GM12873 (cell line): ENCODE measurements at regions not wholly inside any gene's neighbourhood (a gene's known extent, or its start where the extent isn't known, plus 50 kb on each side); places are given as distances from the start of the nearest gene placed in this dataset.

Experiments
- CTCF ChIP-seq: IDR thresholded peaks from 2 replicates; pipeline ENCODE4 v1.5.1; 2012; ENCODE audit warnings: low read depth, mild to moderate bottlenecking, moderate library complexity, low read length, control low read depth; ENCODE audit not compliant: insufficient read depth; ENCODE audit errors: missing control alignments

DNA sequence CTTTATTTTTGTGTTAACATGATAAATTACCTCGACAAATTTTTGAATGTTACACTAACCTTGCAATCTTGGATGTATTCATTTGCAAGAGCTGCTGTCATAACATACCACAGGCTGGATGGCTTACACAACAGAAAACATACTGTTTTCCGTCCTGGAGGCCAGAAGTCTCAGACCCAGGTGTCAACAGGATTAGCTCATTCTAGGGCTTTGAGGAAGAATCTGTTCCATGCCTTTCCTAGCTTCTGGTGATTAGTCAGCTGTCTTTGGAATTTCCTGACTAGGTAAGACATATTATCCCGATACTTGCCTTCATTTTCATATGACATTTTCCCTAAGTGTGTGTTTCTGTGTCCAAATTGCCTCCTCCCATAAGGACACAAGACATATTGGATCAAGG is 188.6 kb upstream of the CDH19 start:
- TF ChIP-seq CTCF, result no peak

DNA sequence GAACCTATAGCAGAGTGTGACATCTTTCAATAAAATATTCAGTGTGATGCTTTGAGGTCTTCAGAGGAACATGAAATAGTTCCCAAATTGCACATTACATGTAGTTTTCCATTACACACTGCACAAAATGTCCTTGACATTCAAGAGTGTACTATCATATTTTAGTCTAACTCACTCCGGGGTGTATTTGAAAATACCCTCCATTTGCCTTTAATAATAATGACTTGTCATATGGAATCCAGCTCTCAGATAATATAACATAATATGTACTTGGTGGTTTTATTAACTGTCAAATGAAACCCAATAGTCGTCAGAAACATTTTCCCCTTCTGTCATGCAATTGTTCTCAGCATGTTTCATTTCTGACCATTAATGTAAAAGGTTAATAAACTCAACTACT is 176.7 kb upstream of the CDH19 start:
- no peak for TF ChIP-seq CTCF

- TF ChIP-seq CTCF, result no peak
Observed at GRCh38 chr18:66778048-66778447, 174.2 kb upstream of the CDH19 start.

GRCh38 chr18:66769375-66769774 is 165.5 kb upstream of the CDH19 start:
- TF ChIP-seq CTCF, result no peak

GRCh38 chr18:66764230-66764629 is 160.3 kb upstream of the CDH19 start:
- TF ChIP-seq CTCF, result no peak

GRCh38 chr18:66761166-66761565 is 157.3 kb upstream of the CDH19 start:
- no peak for TF ChIP-seq CTCF

DNA sequence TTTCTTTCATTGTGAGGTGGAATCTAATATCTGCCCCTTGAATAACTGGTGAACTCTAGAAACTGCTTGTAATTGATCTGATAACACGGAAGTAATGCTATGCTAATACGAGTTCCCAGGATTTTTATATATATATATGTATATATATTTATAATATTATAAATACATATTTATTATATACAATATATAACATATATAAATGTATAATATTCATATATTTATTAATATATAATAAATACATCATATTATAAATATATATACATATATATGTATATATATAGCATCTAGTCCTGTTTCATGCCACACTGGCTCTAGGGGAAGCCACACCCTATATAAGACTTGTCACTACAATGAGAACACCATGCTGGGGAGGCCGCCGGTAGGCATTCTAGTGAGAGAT is 156.7 kb upstream of the CDH19 start:
- no peak for TF ChIP-seq CTCF

- TF ChIP-seq CTCF, result no peak
Observed at GRCh38 chr18:66759050-66759828, 155.3 kb upstream of the CDH19 start.
